ENCODE measurements at regions not wholly inside any gene's neighbourhood (a gene's known extent, or its start where the extent isn't known, plus 50 kb on each side); places are given as distances from the start of the nearest gene placed in this dataset.

- Histone ChIP-seq H3K4me3 (ENCODE audit: low read depth in 1 of 3, low read length in 3 of 3) (no peak overlapping the region), H3K27me3 (ENCODE audit: control insufficient read depth in 4 of 4, insufficient read depth in 4 of 4, low read length in 3 of 4) (peaks cover 0 to 5% (median 0%) of the 10 kb centered on the region in 4 donors), H3K9me3 (ENCODE audit: control insufficient read depth in 4 of 4, low read length in 3 of 4) (no peaks in the 10 kb centered on the region), H3K27ac (ENCODE audit: low read depth in 1 of 2, low read length in 2 of 2) (no peak overlapping the region), H3K9ac (ENCODE audit: low read depth in 1 of 2, low read length in 2 of 2) (no peak overlapping the region), H3K36me3 (ENCODE audit: control insufficient read depth in 4 of 4, insufficient read depth in 3 of 4, low read depth in 1 of 4, low read length in 3 of 4) (no peaks in the 10 kb centered on the region), H3K4me1 (ENCODE audit: control insufficient read depth in 4 of 4, insufficient read depth in 4 of 4, low read length in 3 of 4) (no peaks in the 10 kb centered on the region)
- TF ChIP-seq TAF1 (conservative IDR thresholded peaks at IDR 0.05) = no peak
- no peak for TF ChIP-seq SP1 (IDR thresholded peaks at IDR 0.05)
- TF ChIP-seq GABPA (IDR thresholded peaks at IDR 0.05 in 1 of 2, conservative IDR thresholded peaks at IDR 0.05 in 1 of 2) = no peak
- TF ChIP-seq HNF4G (IDR thresholded peaks at IDR 0.05) = no peak
- no peak for TF ChIP-seq YY1 (IDR thresholded peaks at IDR 0.05)
- TF ChIP-seq HNF4A (conservative IDR thresholded peaks at IDR 0.05) = no peak
- no peak for TF ChIP-seq FOXA1 (IDR thresholded peaks at IDR 0.05)
- TF ChIP-seq FOXA2 (IDR thresholded peaks at IDR 0.05) = no peak
- no peak for TF ChIP-seq ZBTB33 (IDR thresholded peaks at IDR 0.05)
- DNase-seq (ENCODE audit: low spot score) = no peak
- WGBS = 65% methylated on average over 3 of the region's 3 CpGs
Observed at GRCh38 chr12:115860619-115861018, 416.9 kb downstream of the MED13L start.

GRCh38 chr12:115859231-115859630 lies 418.3 kb downstream of the MED13L start:
- Histone ChIP-seq H3K27ac (ENCODE audit: low read depth in 1 of 2, low read length in 2 of 2) (no peak overlapping the region), H3K4me3 (ENCODE audit: low read depth in 1 of 3, low read length in 3 of 3) (no peak overlapping the region), H3K4me1 (ENCODE audit: control insufficient read depth in 4 of 4, insufficient read depth in 4 of 4, low read length in 3 of 4) (no peaks in the 10 kb centered on the region), H3K36me3 (ENCODE audit: control insufficient read depth in 4 of 4, insufficient read depth in 3 of 4, low read depth in 1 of 4, low read length in 3 of 4) (no peaks in the 10 kb centered on the region), H3K9me3 (ENCODE audit: control insufficient read depth in 4 of 4, low read length in 3 of 4) (no peaks in the 10 kb centered on the region), H3K9ac (ENCODE audit: low read depth in 1 of 2, low read length in 2 of 2) (no peak overlapping the region), H3K27me3 (ENCODE audit: control insufficient read depth in 4 of 4, insufficient read depth in 4 of 4, low read length in 3 of 4) (peaks cover 0 to 5% (median 0%) of the 10 kb centered on the region in 4 donors)
- WGBS = 53% methylated on average over 6 of the region's 6 CpGs
- TF ChIP-seq RAD21 (IDR thresholded peaks at IDR 0.05) (no peak), EGR1 (IDR thresholded peaks at IDR 0.05; ENCODE audit: low read depth in 2 of 2) (no peak), REST (IDR thresholded peaks at IDR 0.05) (no peak), TAF1 (conservative IDR thresholded peaks at IDR 0.05) (no peak), ZBTB33 (IDR thresholded peaks at IDR 0.05) (no peak), NR2F2 (IDR thresholded peaks at IDR 0.05) (no peak), RXRA (IDR thresholded peaks at IDR 0.05) (no peak), HNF4G (IDR thresholded peaks at IDR 0.05) (no peak), HNF4A (conservative IDR thresholded peaks at IDR 0.05) (no peak), GABPA (IDR thresholded peaks at IDR 0.05 in 1 of 2, conservative IDR thresholded peaks at IDR 0.05 in 1 of 2) (no peak), CTCF (IDR thresholded peaks at IDR 0.05; ENCODE audit: low read depth, low read length, missing input control) (no peak), FOXA2 (IDR thresholded peaks at IDR 0.05) (no peak), FOXA1 (IDR thresholded peaks at IDR 0.05) (no peak), MAX (IDR thresholded peaks at IDR 0.05) (no peak), ATF3 (IDR thresholded peaks at IDR 0.05) (no peak), SP1 (IDR thresholded peaks at IDR 0.05) (no peak), YY1 (IDR thresholded peaks at IDR 0.05) (no peak)
- DNase-seq (ENCODE audit: low spot score) = no peak

Data from liver (tissue), 8 donors.